Sigmoid colon (tissue), 6 donors: ENCODE measurements at regions not wholly inside any gene's neighbourhood (a gene's known extent, or its start where the extent isn't known, plus 50 kb on each side); places are given as distances from the start of the nearest gene placed in this dataset.

Experiments
- DNase-seq: peaks from one replicate; pipeline ENCODE4 v3.0.0-alpha.2; 2019
- H3K27ac ChIP-seq, 4 donors: fragments of 200-600 bp; sonication (generic); one replicate each; pipeline ENCODE4 v1.5.1; 2016 to 2019; ENCODE audit warnings: mild to moderate bottlenecking in 1 of 4
- H3K27me3 ChIP-seq, 3 donors: fragments of 200-600 bp; sonication (generic); one replicate each; pipeline ENCODE4 v1.5.1; 2019; ENCODE audit warnings: mild to moderate bottlenecking in 1 of 3
- H3K36me3 ChIP-seq, 4 donors: fragments of 200-600 bp; sonication (generic); one replicate each; pipeline ENCODE4 v1.5.1; 2016 to 2019
- H3K4me1 ChIP-seq, 4 donors: fragments of 200-600 bp; sonication (generic); one replicate each; pipeline ENCODE4 v1.5.1; 2017 to 2019
- H3K4me3 ChIP-seq, 4 donors: fragments of 200-600 bp; sonication (generic); one replicate each; pipeline ENCODE4 v1.5.1; 2017 to 2019; ENCODE audit warnings: mild to moderate bottlenecking in 2 of 4, moderate library complexity in 1 of 4
- H3K9me3 ChIP-seq, 4 donors: fragments of 200-600 bp in 3 of 4; sonication (generic) in 3 of 4; one replicate each; pipeline versions ENCODE4 v1.5.1 to v1.6.1; 2013 to 2019
- EP300 ChIP-seq, 4 donors: sonication (generic); formaldehyde crosslinking; IDR thresholded peaks; one replicate each; pipeline ENCODE4 v1.6.1; 2017; ENCODE audit warnings: antibody characterized with exemption in 4 of 4
- POLR2A ChIP-seq, 2 donors: fragments of 450-650 bp; IDR thresholded peaks; one replicate each; pipeline ENCODE4 v1.6.1; 2016; ENCODE audit warnings: antibody characterized with exemption in 2 of 2, mild to moderate bottlenecking in 2 of 2, moderate library complexity in 2 of 2
- POLR2AphosphoS5 ChIP-seq, 4 donors: sonication (generic); formaldehyde crosslinking; IDR thresholded peaks; one replicate each; pipeline ENCODE4 v1.6.1; 2017; ENCODE audit warnings: antibody characterized with exemption in 4 of 4
- WGBS, 2 donors: extraction: QIAGEN DNeasy Blood & Tissue Kit; methylation state at CpG; one replicate each; pipeline ENCODE4 v1.1.7; 2013; 5-methylcytosine and 5-hydroxymethylcytosine counted together
- intact Hi-C: fragments of 100-400 bp; cut with DNase I; formaldehyde crosslinking; loops from one replicate; pipeline ENCODE4 v1.15.1; 2023
- TF ChIP-seq, protein P1 (sequence below), 4 experiments: fragments of 450-650 bp in 3 of 4; fragments of 200-600 bp in 1 of 4; IDR thresholded peaks; one replicate each; pipeline ENCODE4 v1.5.1; 2016 to 2019; ENCODE audit warnings: antibody characterized with exemption in 4 of 4, mild to moderate bottlenecking in 3 of 4, moderate library complexity in 2 of 4
- donor health status: healthy with polysubstance abuse.
- donor health status: healthy.

DNA sequence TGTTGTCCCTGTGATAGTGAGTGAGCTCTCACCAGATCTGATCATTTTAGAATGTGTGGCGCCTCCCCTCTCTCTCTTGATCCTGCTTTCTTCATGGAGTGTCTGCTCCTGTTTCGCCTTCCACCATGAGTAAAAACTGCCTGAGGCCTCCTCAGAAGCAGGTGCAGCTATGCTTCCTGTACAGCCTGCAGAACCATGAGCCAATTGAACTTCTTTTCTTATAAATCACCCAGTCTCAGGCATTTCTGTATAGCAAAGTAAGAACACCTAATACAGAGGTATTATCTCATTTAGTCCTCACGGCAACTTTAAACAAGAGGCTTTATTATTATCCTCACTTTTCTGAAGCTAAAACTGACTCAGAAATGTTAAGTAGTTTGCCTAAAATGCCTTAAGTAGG is 81.3 kb upstream of the BTG1 start:
- Histone ChIP-seq H3K4me3 (no peak overlapping the region), H3K36me3 (no peaks in the 10 kb centered on the region), H3K27ac (no peak overlapping the region), H3K9me3 (no peaks in the 10 kb centered on the region), H3K27me3 (no peaks in the 10 kb centered on the region), H3K4me1 (peaks cover 0 to 22% (median 11%) of the 10 kb centered on the region in 4 donors)
- no peak for DNase-seq
- no peak for TF ChIP-seq POLR2A (IDR thresholded peaks at IDR 0.05)
- TF ChIP-seq, protein P1, sequence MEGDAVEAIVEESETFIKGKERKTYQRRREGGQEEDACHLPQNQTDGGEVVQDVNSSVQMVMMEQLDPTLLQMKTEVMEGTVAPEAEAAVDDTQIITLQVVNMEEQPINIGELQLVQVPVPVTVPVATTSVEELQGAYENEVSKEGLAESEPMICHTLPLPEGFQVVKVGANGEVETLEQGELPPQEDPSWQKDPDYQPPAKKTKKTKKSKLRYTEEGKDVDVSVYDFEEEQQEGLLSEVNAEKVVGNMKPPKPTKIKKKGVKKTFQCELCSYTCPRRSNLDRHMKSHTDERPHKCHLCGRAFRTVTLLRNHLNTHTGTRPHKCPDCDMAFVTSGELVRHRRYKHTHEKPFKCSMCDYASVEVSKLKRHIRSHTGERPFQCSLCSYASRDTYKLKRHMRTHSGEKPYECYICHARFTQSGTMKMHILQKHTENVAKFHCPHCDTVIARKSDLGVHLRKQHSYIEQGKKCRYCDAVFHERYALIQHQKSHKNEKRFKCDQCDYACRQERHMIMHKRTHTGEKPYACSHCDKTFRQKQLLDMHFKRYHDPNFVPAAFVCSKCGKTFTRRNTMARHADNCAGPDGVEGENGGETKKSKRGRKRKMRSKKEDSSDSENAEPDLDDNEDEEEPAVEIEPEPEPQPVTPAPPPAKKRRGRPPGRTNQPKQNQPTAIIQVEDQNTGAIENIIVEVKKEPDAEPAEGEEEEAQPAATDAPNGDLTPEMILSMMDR (IDR thresholded peaks at IDR 0.05), result no peak
- TF ChIP-seq EP300 (IDR thresholded peaks at IDR 0.05), result no peak
- no peak for TF ChIP-seq POLR2AphosphoS5 (IDR thresholded peaks at IDR 0.05)
- WGBS, 2 donors, result 83 to 85% methylated on average over 3 of the region's 3 CpGs
- intact Hi-C loops, result no loop called here

DNA sequence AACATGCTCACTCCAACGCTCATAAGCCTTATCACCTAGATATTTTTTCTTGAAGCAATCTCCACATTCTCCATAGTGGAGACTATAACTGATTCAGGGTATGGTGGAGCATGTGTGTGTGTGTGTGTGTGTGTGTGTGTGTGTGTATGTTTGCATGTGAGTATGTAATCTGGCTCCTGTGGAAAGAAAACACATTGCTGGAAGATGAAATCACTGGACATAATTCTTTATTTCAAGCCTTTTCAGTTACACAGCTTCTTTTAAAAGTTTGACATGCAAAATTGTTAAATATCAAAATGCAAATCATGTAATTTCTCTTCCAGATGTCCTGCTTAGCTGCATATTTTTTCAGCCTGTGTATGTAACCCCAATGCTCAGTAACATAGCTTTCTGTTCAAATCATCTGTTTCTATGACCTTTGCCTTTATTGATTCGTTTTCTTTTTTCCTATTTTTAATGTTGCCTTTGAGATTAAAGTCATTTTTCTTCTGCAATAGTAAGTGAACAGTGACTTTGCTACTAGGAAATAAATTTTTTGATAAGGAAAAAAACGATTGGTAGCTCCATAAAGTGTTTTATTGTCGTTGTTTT is 80.5 kb upstream of the BTG1 start:
- TF ChIP-seq EP300 (IDR thresholded peaks at IDR 0.05) (no peak), POLR2AphosphoS5 (IDR thresholded peaks at IDR 0.05) (no peak), POLR2A (IDR thresholded peaks at IDR 0.05) (no peak)
- TF ChIP-seq, protein P1 (IDR thresholded peaks at IDR 0.05), result no peak
- H3K4me3 ChIP-seq, result no peak overlapping the region
- intact Hi-C loops, result no loop called here
- no peaks in the 10 kb centered on the region for H3K36me3 ChIP-seq
- H3K27ac ChIP-seq, result no peak overlapping the region
- H3K27me3 ChIP-seq, result no peaks in the 10 kb centered on the region
- H3K4me1 ChIP-seq, result peaks cover 0 to 22% (median 11%) of the 10 kb centered on the region in 4 donors
- 49 to 67% methylated on average over 4 of the region's 4 CpGs for WGBS, 2 donors
- no peak for DNase-seq
- H3K9me3 ChIP-seq, result no peaks in the 10 kb centered on the region

DNA sequence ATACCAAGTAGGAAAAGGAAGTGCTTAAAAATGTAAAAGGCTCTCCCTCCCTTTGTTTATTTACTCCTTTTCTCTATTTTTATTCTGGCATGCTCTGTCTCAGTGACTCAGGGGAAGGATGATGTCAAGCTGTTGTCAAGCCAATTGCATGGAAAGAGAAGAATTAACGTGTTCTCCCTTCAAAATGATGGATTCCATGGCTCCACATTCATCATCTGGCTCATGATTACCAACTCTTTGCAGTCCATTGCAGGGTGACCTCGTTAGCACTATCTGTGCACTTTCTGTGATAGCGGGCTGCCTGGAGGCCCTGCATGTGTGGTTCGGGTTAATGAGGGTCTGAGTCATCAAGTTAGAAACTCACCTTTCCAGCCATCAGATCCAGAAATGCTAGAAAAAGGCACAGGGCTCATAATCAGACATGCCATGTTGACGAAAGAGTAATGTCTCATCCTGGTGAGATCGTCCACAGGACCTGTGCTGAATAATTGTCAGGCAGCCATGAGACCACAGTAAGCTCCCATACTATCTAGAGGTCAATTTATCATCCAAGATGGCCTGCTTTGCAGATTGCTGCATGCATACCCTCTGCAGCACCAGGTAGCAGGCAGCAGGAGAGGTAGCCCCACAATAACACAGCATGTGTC is 79.2 kb upstream of the BTG1 start:
- Histone ChIP-seq H3K27me3 (no peaks in the 10 kb centered on the region), H3K27ac (no peak overlapping the region), H3K4me1 (peaks cover 0 to 22% (median 11%) of the 10 kb centered on the region in 4 donors), H3K36me3 (no peaks in the 10 kb centered on the region), H3K4me3 (no peak overlapping the region), H3K9me3 (no peaks in the 10 kb centered on the region)
- intact Hi-C loops, result loop anchor here (5.0 kb wide), 1 partner anchor 78 kb away; the partner anchor contains the start of gene BTG1
- 80 to 87% methylated on average over 6 of the region's 6 CpGs for WGBS, 2 donors
- TF ChIP-seq, protein P1 (IDR thresholded peaks at IDR 0.05), result no peak
- TF ChIP-seq POLR2AphosphoS5 (IDR thresholded peaks at IDR 0.05), result peak in 2 of 4 donors; percentile 16 to 47
- TF ChIP-seq EP300 (IDR thresholded peaks at IDR 0.05), result no peak
- TF ChIP-seq POLR2A (IDR thresholded peaks at IDR 0.05), result no peak
- DNase-seq, result no peak

DNA sequence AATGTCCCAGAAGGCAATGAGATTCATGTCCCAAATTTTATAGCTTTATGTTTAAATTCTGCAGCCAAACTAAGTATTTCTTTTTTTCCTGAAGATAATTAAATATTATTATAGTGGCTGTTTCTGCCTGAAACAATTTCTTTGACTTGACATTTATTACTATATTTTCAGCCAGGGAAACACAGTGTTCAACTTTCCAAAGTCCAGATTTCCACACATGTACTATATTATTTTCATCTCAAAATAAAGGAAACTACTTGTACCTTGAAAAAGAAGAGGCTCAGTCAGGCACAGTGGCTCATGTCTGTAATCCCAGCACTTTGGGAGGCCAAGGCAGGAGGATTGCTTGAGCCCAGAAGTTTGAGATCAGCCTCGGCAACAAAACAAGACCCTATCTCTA is 77.8 kb upstream of the BTG1 start:
- Histone ChIP-seq H3K27ac (peak overlapping the region in 2 of 4 donors; percentile 56 to 57), H3K9me3 (no peaks in the 10 kb centered on the region), H3K4me3 (no peak overlapping the region), H3K36me3 (no peaks in the 10 kb centered on the region), H3K4me1 (peaks cover 0 to 22% (median 11%) of the 10 kb centered on the region in 4 donors), H3K27me3 (no peaks in the 10 kb centered on the region)
- 96 to 100% methylated on average over 1 of the region's 1 CpG for WGBS, 2 donors
- no peak for DNase-seq
- intact Hi-C loops, result loop anchor here (5.0 kb wide), 1 partner anchor 76 kb away; the partner anchor contains the start of gene BTG1
- TF ChIP-seq POLR2A (IDR thresholded peaks at IDR 0.05), result no peak
- TF ChIP-seq POLR2AphosphoS5 (IDR thresholded peaks at IDR 0.05), result peak in 1 of 4 donors; percentile 48
- TF ChIP-seq, protein P1 (IDR thresholded peaks at IDR 0.05), result no peak
- TF ChIP-seq EP300 (IDR thresholded peaks at IDR 0.05), result peak in 1 of 4 donors; percentile 11
